ENCODE measurements at regions not wholly inside any gene's neighbourhood (a gene's known extent, or its start where the extent isn't known, plus 50 kb on each side); places are given as distances from the start of the nearest gene placed in this dataset.

DNA sequence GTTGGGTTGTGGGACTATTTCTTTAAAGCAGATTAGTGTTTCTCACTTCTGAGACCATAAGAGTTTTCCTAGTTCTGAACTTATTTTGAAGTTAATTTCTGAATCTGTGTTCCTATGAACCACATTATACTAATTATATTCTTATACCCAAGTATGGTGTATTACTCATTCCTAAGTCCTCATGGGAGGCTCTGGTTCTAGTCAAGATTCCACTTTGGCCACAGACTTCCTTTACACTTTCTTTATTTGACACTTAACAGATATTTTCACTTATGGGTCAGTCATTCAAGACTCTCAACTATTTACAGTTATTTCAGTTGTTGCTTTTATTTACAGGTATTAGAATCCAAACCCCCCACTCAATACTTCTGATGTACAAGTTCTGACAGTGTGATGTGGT, 937.2 kb upstream of the TYRP1 start:
- Histone ChIP-seq H3K9ac (ENCODE audit: insufficient read depth in 1 of 2, low read length in 2 of 2) (no peak overlapping the region), H3K27ac (ENCODE audit: low read depth in 1 of 2, low read length in 1 of 2) (no peak overlapping the region), H3K36me3 (ENCODE audit: control insufficient read depth in 4 of 4, insufficient read depth in 4 of 4, low read length in 4 of 4) (no peaks in the 10 kb centered on the region), H3K27me3 (ENCODE audit: control insufficient read depth in 3 of 3, insufficient read depth in 3 of 3, low read length in 2 of 3) (no peaks in the 10 kb centered on the region), H3K4me1 (ENCODE audit: control insufficient read depth in 5 of 5, insufficient read depth in 5 of 5, low read length in 5 of 5) (no peaks in the 10 kb centered on the region), H3K4me3 (no peak overlapping the region), H3K9me3 (ENCODE audit: control insufficient read depth in 4 of 4, insufficient read depth in 3 of 4, low read length in 3 of 4) (no peaks in the 10 kb centered on the region)
- DNase-seq: no peak
- TF ChIP-seq, protein P1, sequence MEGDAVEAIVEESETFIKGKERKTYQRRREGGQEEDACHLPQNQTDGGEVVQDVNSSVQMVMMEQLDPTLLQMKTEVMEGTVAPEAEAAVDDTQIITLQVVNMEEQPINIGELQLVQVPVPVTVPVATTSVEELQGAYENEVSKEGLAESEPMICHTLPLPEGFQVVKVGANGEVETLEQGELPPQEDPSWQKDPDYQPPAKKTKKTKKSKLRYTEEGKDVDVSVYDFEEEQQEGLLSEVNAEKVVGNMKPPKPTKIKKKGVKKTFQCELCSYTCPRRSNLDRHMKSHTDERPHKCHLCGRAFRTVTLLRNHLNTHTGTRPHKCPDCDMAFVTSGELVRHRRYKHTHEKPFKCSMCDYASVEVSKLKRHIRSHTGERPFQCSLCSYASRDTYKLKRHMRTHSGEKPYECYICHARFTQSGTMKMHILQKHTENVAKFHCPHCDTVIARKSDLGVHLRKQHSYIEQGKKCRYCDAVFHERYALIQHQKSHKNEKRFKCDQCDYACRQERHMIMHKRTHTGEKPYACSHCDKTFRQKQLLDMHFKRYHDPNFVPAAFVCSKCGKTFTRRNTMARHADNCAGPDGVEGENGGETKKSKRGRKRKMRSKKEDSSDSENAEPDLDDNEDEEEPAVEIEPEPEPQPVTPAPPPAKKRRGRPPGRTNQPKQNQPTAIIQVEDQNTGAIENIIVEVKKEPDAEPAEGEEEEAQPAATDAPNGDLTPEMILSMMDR (IDR thresholded peaks at IDR 0.05; ENCODE audit: control extremely low read depth, extremely low read depth): no peak
- no peak for ATAC-seq (ENCODE audit: insufficient read depth, low FRiP score)

DNA sequence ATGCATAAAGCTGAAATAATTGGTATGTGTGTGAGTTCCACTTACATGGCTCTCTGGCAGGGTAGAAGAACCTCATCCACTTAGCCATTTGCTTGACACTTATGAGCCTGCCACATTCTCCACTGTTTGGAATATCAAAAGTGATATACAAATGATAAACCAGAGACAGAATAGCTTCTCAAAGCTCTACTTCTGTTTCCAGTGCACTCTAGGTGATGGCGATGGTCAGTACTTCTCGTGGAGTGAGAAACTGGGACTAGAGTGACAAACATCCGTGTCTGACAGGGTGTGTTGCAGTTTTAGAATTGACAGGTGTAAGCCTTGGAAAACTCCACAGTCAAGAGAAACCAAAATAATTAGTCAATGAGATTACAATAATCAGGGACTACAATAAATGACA, 935.8 kb upstream of the TYRP1 start:
- no peak for ATAC-seq (ENCODE audit: insufficient read depth, low FRiP score)
- TF ChIP-seq, protein P1 (IDR thresholded peaks at IDR 0.05; ENCODE audit: control extremely low read depth, extremely low read depth): no peak

GRCh38 chr9:11758016-11758415, 935.2 kb upstream of the TYRP1 start:
- TF ChIP-seq, protein P1 (IDR thresholded peaks at IDR 0.05; ENCODE audit: control extremely low read depth, extremely low read depth): no peak
- H3K9ac ChIP-seq (ENCODE audit: insufficient read depth in 1 of 2, low read length in 2 of 2): no peak overlapping the region
- H3K27me3 ChIP-seq (ENCODE audit: control insufficient read depth in 3 of 3, insufficient read depth in 3 of 3, low read length in 2 of 3): no peaks in the 10 kb centered on the region
- no peak for DNase-seq
- H3K4me1 ChIP-seq (ENCODE audit: control insufficient read depth in 5 of 5, insufficient read depth in 5 of 5, low read length in 5 of 5): no peaks in the 10 kb centered on the region
- no peaks in the 10 kb centered on the region for H3K9me3 ChIP-seq (ENCODE audit: control insufficient read depth in 4 of 4, insufficient read depth in 3 of 4, low read length in 3 of 4)
- H3K36me3 ChIP-seq (ENCODE audit: control insufficient read depth in 4 of 4, insufficient read depth in 4 of 4, low read length in 4 of 4): no peaks in the 10 kb centered on the region
- 82 to 85% methylated on average over 3 of the region's 3 CpGs for WGBS, 2 donors
- no peak overlapping the region for H3K27ac ChIP-seq (ENCODE audit: low read depth in 1 of 2, low read length in 1 of 2)
- no peak for ATAC-seq (ENCODE audit: insufficient read depth, low FRiP score)
- no peak overlapping the region for H3K4me3 ChIP-seq

More for the DNA sequence above, 935.8 kb upstream of the TYRP1 start:
- H3K4me1 ChIP-seq (ENCODE audit: control insufficient read depth in 5 of 5, insufficient read depth in 5 of 5, low read length in 5 of 5): no peaks in the 10 kb centered on the region
- H3K9me3 ChIP-seq (ENCODE audit: control insufficient read depth in 4 of 4, insufficient read depth in 3 of 4, low read length in 3 of 4): no peaks in the 10 kb centered on the region
- WGBS, 2 donors: 92 to 93% methylated on average over 3 of the region's 3 CpGs
- no peak overlapping the region for H3K4me3 ChIP-seq
- H3K27me3 ChIP-seq (ENCODE audit: control insufficient read depth in 3 of 3, insufficient read depth in 3 of 3, low read length in 2 of 3): no peaks in the 10 kb centered on the region
- DNase-seq: no peak
- no peak overlapping the region for H3K27ac ChIP-seq (ENCODE audit: low read depth in 1 of 2, low read length in 1 of 2)
- H3K36me3 ChIP-seq (ENCODE audit: control insufficient read depth in 4 of 4, insufficient read depth in 4 of 4, low read length in 4 of 4): no peaks in the 10 kb centered on the region
- no peak overlapping the region for H3K9ac ChIP-seq (ENCODE audit: insufficient read depth in 1 of 2, low read length in 2 of 2)

DNA sequence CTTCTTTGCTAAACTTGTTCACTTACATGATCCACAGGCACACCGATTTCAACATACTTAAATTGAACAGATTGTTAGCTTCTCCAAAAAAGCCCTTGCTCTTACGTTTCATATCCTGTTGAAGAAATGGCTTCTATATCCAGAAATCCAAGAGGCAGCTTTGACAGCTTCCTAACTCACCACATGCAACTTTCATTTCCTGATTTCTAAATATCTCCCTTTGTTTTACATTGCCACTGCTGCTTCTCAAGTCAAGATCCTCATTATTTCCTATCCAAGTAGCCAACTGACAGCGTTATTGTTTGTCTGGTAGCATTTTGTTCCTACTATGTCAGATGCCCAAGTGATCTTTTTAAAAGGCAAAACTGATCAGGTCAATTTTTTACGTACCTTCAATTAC, 913.2 kb upstream of the TYRP1 start:
- Histone ChIP-seq H3K9ac (ENCODE audit: insufficient read depth in 1 of 2, low read length in 2 of 2) (no peak overlapping the region), H3K9me3 (ENCODE audit: control insufficient read depth in 4 of 4, insufficient read depth in 3 of 4, low read length in 3 of 4) (peaks cover 0 to under 1% (median 0%) of the 10 kb centered on the region in 4 donors), H3K27ac (ENCODE audit: low read depth in 1 of 2, low read length in 1 of 2) (no peak overlapping the region), H3K4me3 (no peak overlapping the region), H3K4me1 (ENCODE audit: control insufficient read depth in 5 of 5, insufficient read depth in 5 of 5, low read length in 5 of 5) (no peaks in the 10 kb centered on the region), H3K27me3 (ENCODE audit: control insufficient read depth in 3 of 3, insufficient read depth in 3 of 3, low read length in 2 of 3) (no peaks in the 10 kb centered on the region), H3K36me3 (ENCODE audit: control insufficient read depth in 4 of 4, insufficient read depth in 4 of 4, low read length in 4 of 4) (no peaks in the 10 kb centered on the region)
- TF ChIP-seq, protein P1 (IDR thresholded peaks at IDR 0.05; ENCODE audit: control extremely low read depth, extremely low read depth): no peak
- WGBS, 2 donors: 69 to 71% methylated on average over 4 of the region's 4 CpGs
- DNase-seq (no peak), ATAC-seq (ENCODE audit: insufficient read depth, low FRiP score) (no peak)

Measured in lung (tissue), 11 donors.